Duodenal mucosa (tissue), 2 donors: ENCODE measurements at regions not wholly inside any gene's neighbourhood (a gene's known extent, or its start where the extent isn't known, plus 50 kb on each side); places are given as distances from the start of the nearest gene placed in this dataset.

Experiments
- H3K27ac ChIP-seq: one replicate; pipeline ENCODE4 v1.7.0; 2013; ENCODE audit warnings: low read depth, low read length
- H3K27me3 ChIP-seq, 2 donors: one replicate each; pipeline ENCODE4 v1.7.0; 2013; ENCODE audit warnings: low read length in 2 of 2, control low read depth in 1 of 2; ENCODE audit not compliant: insufficient read depth in 2 of 2, control insufficient read depth in 1 of 2
- H3K36me3 ChIP-seq, 2 donors: one replicate each; pipeline ENCODE4 v1.7.0; 2013; ENCODE audit warnings: low read length in 2 of 2, control low read depth in 1 of 2; ENCODE audit not compliant: insufficient read depth in 2 of 2, control insufficient read depth in 1 of 2
- H3K4me1 ChIP-seq, 2 donors: one replicate each; pipeline ENCODE4 v1.7.0; 2013; ENCODE audit warnings: low read length in 2 of 2, control low read depth in 1 of 2; ENCODE audit not compliant: insufficient read depth in 2 of 2, control insufficient read depth in 1 of 2
- H3K4me3 ChIP-seq, 2 donors: one replicate each; pipeline ENCODE4 v1.7.0; 2013; ENCODE audit warnings: low read length in 2 of 2, low read depth in 1 of 2
- H3K9ac ChIP-seq, 2 donors: one replicate each; pipeline ENCODE4 v1.7.0; 2013; ENCODE audit warnings: low read length in 2 of 2, low read depth in 1 of 2
- H3K9me3 ChIP-seq, 2 donors: one replicate each; pipeline ENCODE4 v1.7.0; 2013; ENCODE audit warnings: low read length in 2 of 2, control low read depth in 1 of 2; ENCODE audit not compliant: control insufficient read depth in 1 of 2

DNA sequence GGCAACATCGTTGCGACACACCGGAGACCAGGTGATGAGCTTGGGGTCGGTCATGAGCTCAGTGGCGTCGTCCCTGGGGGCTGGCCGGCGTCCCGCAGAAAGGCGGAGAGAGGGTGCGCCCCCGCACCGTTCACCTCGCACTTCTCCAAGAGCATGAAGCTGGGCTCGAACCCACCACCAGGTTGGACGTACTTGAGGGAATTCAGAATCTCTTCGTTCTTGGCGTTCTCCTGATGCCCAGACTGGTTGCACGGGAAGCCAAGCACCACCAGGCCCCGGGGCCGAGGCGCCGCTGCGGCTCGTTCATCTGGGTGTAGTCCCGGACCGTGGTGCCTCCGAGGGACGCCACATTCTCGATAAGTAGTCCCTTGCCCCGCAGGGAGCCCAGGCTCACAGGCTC lies 176.6 kb upstream of the ADAMTS5 start:
- no peaks in the 10 kb centered on the region for H3K4me1 ChIP-seq
- H3K9ac ChIP-seq = no peak overlapping the region
- peaks cover 0 to 6% of the 10 kb centered on the region in 2 donors for H3K9me3 ChIP-seq
- no peak overlapping the region for H3K4me3 ChIP-seq
- no peaks in the 10 kb centered on the region for H3K36me3 ChIP-seq
- no peaks in the 10 kb centered on the region for H3K27me3 ChIP-seq
- no peak overlapping the region for H3K27ac ChIP-seq

DNA sequence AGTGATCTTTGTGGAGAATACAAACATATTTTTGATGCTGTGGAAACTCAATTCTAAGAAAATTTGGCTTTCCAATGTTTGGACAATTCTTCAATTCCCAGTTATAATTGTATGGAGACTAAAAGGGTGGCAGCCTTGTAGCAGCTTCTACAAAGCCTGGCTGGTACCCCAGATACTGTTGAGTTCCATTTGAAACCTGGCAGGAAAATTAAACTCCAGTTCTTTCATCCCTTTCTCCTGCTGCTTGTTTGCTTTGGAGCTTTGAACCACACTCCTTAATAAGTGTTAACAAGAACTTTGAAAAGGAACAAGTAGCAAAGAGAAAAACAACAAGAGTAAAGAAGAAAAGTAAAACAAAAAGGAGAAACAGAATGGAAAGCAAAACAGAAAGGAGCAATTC lies 172.6 kb upstream of the ADAMTS5 start:
- Histone ChIP-seq H3K9me3 (peaks cover 0 to 10% of the 10 kb centered on the region in 2 donors), H3K4me1 (no peaks in the 10 kb centered on the region), H3K4me3 (no peak overlapping the region), H3K36me3 (no peaks in the 10 kb centered on the region), H3K27ac (no peak overlapping the region), H3K9ac (no peak overlapping the region), H3K27me3 (no peaks in the 10 kb centered on the region)

- Histone ChIP-seq H3K36me3 (no peaks in the 10 kb centered on the region), H3K27me3 (no peaks in the 10 kb centered on the region), H3K27ac (no peak overlapping the region), H3K9me3 (peaks cover 0 to 7% of the 10 kb centered on the region in 2 donors), H3K4me3 (no peak overlapping the region), H3K4me1 (no peaks in the 10 kb centered on the region), H3K9ac (no peak overlapping the region)
Observed at GRCh38 chr21:27134516-27134915, 167.6 kb upstream of the ADAMTS5 start.

GRCh38 chr21:27132266-27132665 lies 165.4 kb upstream of the ADAMTS5 start:
- Histone ChIP-seq H3K4me1 (no peaks in the 10 kb centered on the region), H3K4me3 (no peak overlapping the region), H3K27ac (no peak overlapping the region), H3K9me3 (peaks cover 0 to 7% of the 10 kb centered on the region in 2 donors), H3K36me3 (no peaks in the 10 kb centered on the region), H3K27me3 (no peaks in the 10 kb centered on the region), H3K9ac (no peak overlapping the region)

DNA sequence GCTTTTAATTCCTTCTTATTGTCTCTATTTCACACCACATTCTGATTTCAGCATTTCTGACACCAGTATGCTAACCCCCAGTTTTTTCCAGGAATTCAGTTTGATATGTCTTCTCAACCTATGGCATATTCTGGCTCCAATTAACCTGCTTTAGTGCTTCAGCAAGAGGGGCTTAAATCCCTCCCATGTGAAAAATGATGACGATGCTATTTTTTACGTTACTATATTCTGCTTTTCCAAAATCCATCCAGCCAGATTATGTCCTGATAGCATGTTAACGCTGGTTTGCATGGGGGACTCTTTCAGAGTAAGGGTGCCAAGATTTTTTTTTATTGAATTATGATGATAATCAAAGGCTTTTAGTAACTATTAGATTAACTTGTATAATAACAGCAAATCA lies 163.3 kb upstream of the ADAMTS5 start:
- Histone ChIP-seq H3K36me3 (no peaks in the 10 kb centered on the region), H3K9me3 (peaks cover 0 to 7% of the 10 kb centered on the region in 2 donors), H3K27ac (no peak overlapping the region), H3K27me3 (no peaks in the 10 kb centered on the region), H3K9ac (no peak overlapping the region), H3K4me1 (no peaks in the 10 kb centered on the region), H3K4me3 (no peak overlapping the region)

GRCh38 chr21:27129694-27130093 lies 162.8 kb upstream of the ADAMTS5 start:
- H3K27ac ChIP-seq = no peak overlapping the region
- no peaks in the 10 kb centered on the region for H3K4me1 ChIP-seq
- H3K27me3 ChIP-seq = no peaks in the 10 kb centered on the region
- no peak overlapping the region for H3K9ac ChIP-seq
- no peak overlapping the region for H3K4me3 ChIP-seq
- peaks cover 0 to 4% of the 10 kb centered on the region in 2 donors for H3K9me3 ChIP-seq
- no peaks in the 10 kb centered on the region for H3K36me3 ChIP-seq

DNA sequence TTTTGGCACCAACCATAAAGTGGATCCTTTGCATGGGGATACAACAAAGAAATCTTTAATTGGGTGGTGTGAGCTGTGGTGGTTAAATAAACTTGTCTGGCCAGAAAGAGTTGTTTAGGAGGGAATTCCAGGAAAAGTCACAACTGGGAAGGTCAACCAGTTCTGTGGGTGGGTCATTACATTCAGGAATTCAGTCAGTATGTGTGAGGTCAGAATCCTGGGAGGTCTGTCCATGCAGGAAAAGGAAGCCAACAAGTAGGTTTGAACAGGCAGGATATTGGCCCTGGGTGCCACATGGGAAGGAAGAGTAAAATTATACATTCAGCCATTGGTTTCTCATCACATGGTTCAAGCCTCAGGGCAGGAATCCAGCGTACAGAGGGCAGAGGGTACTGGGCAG lies 162.3 kb upstream of the ADAMTS5 start:
- Histone ChIP-seq H3K9me3 (peaks cover 0 to 3% of the 10 kb centered on the region in 2 donors), H3K9ac (no peak overlapping the region), H3K27me3 (no peaks in the 10 kb centered on the region), H3K4me3 (no peak overlapping the region), H3K36me3 (no peaks in the 10 kb centered on the region), H3K27ac (no peak overlapping the region), H3K4me1 (no peaks in the 10 kb centered on the region)

- H3K27ac ChIP-seq = no peak overlapping the region
- H3K9me3 ChIP-seq = no peaks in the 10 kb centered on the region
- H3K9ac ChIP-seq = no peak overlapping the region
- H3K36me3 ChIP-seq = no peaks in the 10 kb centered on the region
- no peaks in the 10 kb centered on the region for H3K4me1 ChIP-seq
- H3K4me3 ChIP-seq = no peak overlapping the region
- no peaks in the 10 kb centered on the region for H3K27me3 ChIP-seq
Observed at GRCh38 chr21:27126140-27126539, 159.3 kb upstream of the ADAMTS5 start.

DNA sequence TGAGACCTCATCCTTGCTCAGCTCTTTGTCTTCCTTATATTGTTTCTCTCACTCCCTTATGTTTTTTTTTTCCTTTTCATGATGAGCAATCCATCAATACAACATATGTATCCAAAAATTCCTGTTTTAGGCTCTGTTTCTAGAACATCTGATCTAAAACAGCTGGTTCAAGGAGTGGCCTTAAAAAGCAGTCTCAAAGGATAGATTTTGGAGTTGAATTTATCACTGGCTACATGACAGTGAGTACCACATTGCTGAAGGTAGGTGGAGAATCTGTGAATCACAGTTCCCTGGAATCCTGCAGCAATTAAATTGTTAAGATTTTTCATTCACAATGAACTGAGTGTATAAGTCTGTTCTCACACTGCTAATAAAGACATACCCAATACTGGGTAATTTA lies 155.8 kb upstream of the ADAMTS5 start:
- H3K4me3 ChIP-seq = no peak overlapping the region
- H3K27ac ChIP-seq = no peak overlapping the region
- H3K4me1 ChIP-seq = no peaks in the 10 kb centered on the region
- no peaks in the 10 kb centered on the region for H3K9me3 ChIP-seq
- no peak overlapping the region for H3K9ac ChIP-seq
- no peaks in the 10 kb centered on the region for H3K36me3 ChIP-seq
- H3K27me3 ChIP-seq = no peaks in the 10 kb centered on the region

- H3K36me3 ChIP-seq = no peaks in the 10 kb centered on the region
- H3K4me3 ChIP-seq = no peak overlapping the region
Observed at GRCh38 chr21:27114111-27114510, 147.2 kb upstream of the ADAMTS5 start.

DNA sequence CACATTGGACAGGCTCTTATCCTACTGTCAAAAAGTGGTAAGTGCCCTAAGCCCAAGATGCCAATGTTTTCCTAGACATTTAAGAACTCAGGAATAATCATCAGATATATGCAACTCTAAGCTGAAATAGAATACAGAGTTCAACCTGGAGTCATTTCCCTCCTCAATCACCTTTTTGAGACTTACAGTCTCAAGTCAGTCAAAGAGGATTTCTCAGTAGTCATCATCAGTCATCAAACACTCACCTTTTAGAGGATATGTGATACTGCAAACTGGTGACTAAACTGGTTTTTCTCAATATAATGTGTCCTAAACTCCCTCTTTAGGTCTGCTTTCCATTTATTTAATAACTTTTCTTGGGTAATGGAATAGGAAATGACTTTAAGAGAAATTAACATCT lies 145.3 kb upstream of the ADAMTS5 start:
- Histone ChIP-seq H3K36me3 (no peaks in the 10 kb centered on the region), H3K27me3 (no peaks in the 10 kb centered on the region), H3K4me1 (no peaks in the 10 kb centered on the region), H3K9me3 (peaks cover 0 to 7% of the 10 kb centered on the region in 2 donors), H3K9ac (no peak overlapping the region), H3K4me3 (no peak overlapping the region), H3K27ac (no peak overlapping the region)

More at GRCh38 chr21:27114111-27114510, 147.2 kb upstream of the ADAMTS5 start:
- no peaks in the 10 kb centered on the region for H3K4me1 ChIP-seq
- peaks cover 0 to 7% of the 10 kb centered on the region in 2 donors for H3K9me3 ChIP-seq
- H3K27ac ChIP-seq = no peak overlapping the region
- no peak overlapping the region for H3K9ac ChIP-seq
- no peaks in the 10 kb centered on the region for H3K27me3 ChIP-seq
